HCT116 (cell line): ENCODE measurements at regions not wholly inside any gene's neighbourhood (a gene's known extent, or its start where the extent isn't known, plus 50 kb on each side); places are given as distances from the start of the nearest gene placed in this dataset.

Source experiments
- ATAC-seq: fragments of 200-7000 bp; cut with Tn5 transposase; 2 replicates; pipeline ENCODE4 v1.9.1; 2020; ENCODE audit warnings: mild to moderate bottlenecking, moderate library complexity
- BruUV-seq: library from RNA; stranded (reverse); fragments of 400-500 nt; replicated peaks from 2 replicates; lab custom pipeline; 2021; lab: Mats Ljungman, UMichigan
- CTCF ChIA-PET: fragments of 300-600 bp; sonication (Branson Sonifier 250); formaldehyde crosslinking; loops from one replicate; lab custom pipeline; 2021; ENCODE audit warnings: antibody characterized with exemption; lab: Charles Lee
- POLR2A ChIA-PET: fragments of 300-600, 350-600 bp; sonication (Branson Sonifier 250); formaldehyde crosslinking; loops from one replicate; lab custom pipeline; 2021; ENCODE audit warnings: antibody characterized with exemption; lab: Charles Lee
- RAD21 ChIA-PET, 2 experiments: fragments of 300-600 bp; sonication (Branson Sonifier 250); formaldehyde crosslinking; loops; one replicate each; lab custom pipeline; 2023; ENCODE audit warnings: low total read pairs in 2 of 2; ENCODE audit not compliant: uncharacterized antibody in 2 of 2, unreplicated experiment in 2 of 2, low non-redundant PET in 1 of 2; lab: Charles Lee
- DNase-seq: peaks from one replicate; pipeline ENCODE4 v3.0.0-alpha.2; 2010; ENCODE audit warnings: low read depth, low spot score
- H2AFZ ChIP-seq: fragments of 200-600 bp; shearing (Covaris generic), sonication (generic); 2 replicates; pipeline ENCODE4 v1.6.1; 2017; ENCODE audit warnings: low read depth, mixed run types, mixed read lengths, antibody characterized with exemption, low read length; ENCODE audit not compliant: poor library complexity, severe bottlenecking
- H3K27ac ChIP-seq: 2 replicates; pipeline ENCODE4 v1.5.1; 2012; ENCODE audit warnings: low read depth, low read length
- H3K27me3 ChIP-seq: fragments of 200-600 bp; sonication (generic); 2 replicates; pipeline ENCODE4 v1.6.1; 2016; ENCODE audit warnings: mixed run types, low read length, mixed read lengths; ENCODE audit not compliant: insufficient read depth
- H3K36me3 ChIP-seq, 2 experiments: fragments of 200-500 bp in 1 of 2; fragments of 200-600 bp in 1 of 2; sonication (Bioruptor generic) in 1 of 2; sonication (generic) in 1 of 2; 2 replicates each; pipeline versions ENCODE4 v1.5.1 to v1.6.1; 2014 to 2016; ENCODE audit warnings: low read length in 2 of 2, inconsistent platforms in 1 of 2, mixed read lengths in 1 of 2, mixed run types in 1 of 2; ENCODE audit not compliant: insufficient read depth in 2 of 2, control insufficient read depth in 1 of 2
- H3K4me1 ChIP-seq, 2 experiments: fragments of 200-600 bp in 1 of 2; sonication (generic) in 1 of 2; 2 replicates each; pipeline versions ENCODE4 v1.5.1 to v1.6.1; 2012 to 2017; ENCODE audit warnings: low read length in 2 of 2, inconsistent platforms in 1 of 2, mild to moderate bottlenecking in 1 of 2, mixed read lengths in 1 of 2, mixed run types in 1 of 2, moderate library complexity in 1 of 2; ENCODE audit not compliant: insufficient read depth in 2 of 2, control insufficient read depth in 1 of 2
- H3K4me2 ChIP-seq: fragments of 200-600 bp; sonication (generic); 2 replicates; pipeline ENCODE4 v1.6.1; 2017; ENCODE audit warnings: mixed run types, low read length, mixed read lengths
- H3K4me3 ChIP-seq, 2 experiments: fragments of 200-600 bp in 1 of 2; sonication (generic) in 1 of 2; replicated peaks in 1 of 2; 2 replicates each; pipeline ENCODE4 v1.5.1; 2011 to 2016; ENCODE audit warnings: low read length in 2 of 2, control low read depth in 1 of 2, low read depth in 1 of 2, mild to moderate bottlenecking in 1 of 2, mixed read lengths in 1 of 2, mixed run types in 1 of 2
- H3K79me2 ChIP-seq: fragments of 200-600 bp; sonication (generic); 2 replicates; pipeline ENCODE4 v1.6.1; 2017; ENCODE audit warnings: mild to moderate bottlenecking, mixed run types, low read length, moderate library complexity, mixed read lengths; ENCODE audit not compliant: insufficient read depth
- H3K9ac ChIP-seq: fragments of 200-600 bp; sonication (generic); 2 replicates; pipeline ENCODE4 v1.6.1; 2016; ENCODE audit warnings: low read length, mixed read lengths
- H3K9me2 ChIP-seq: fragments of 200-600 bp; sonication (generic), shearing (Covaris generic); 2 replicates; pipeline ENCODE4 v1.6.1; 2017; ENCODE audit warnings: mixed run types, mild to moderate bottlenecking, moderate library complexity; ENCODE audit not compliant: insufficient read depth
- H3K9me3 ChIP-seq, 2 experiments: fragments of 200-500 bp in 1 of 2; fragments of 200-600 bp in 1 of 2; sonication (Bioruptor generic) in 1 of 2; sonication (generic) in 1 of 2; 2 replicates each; pipeline ENCODE4 v1.6.1; 2014 to 2017; ENCODE audit warnings: low read length in 2 of 2, mixed read lengths in 2 of 2, inconsistent platforms in 1 of 2, low read depth in 1 of 2, mild to moderate bottlenecking in 1 of 2, mixed run types in 1 of 2, moderate library complexity in 1 of 2; ENCODE audit not compliant: control insufficient read depth in 1 of 2, insufficient read depth in 1 of 2
- H4K20me1 ChIP-seq: fragments of 200-600 bp; sonication (generic), shearing (Covaris generic); 2 replicates; pipeline ENCODE4 v1.6.1; 2017; ENCODE audit warnings: mixed run types, mild to moderate bottlenecking, moderate library complexity; ENCODE audit not compliant: insufficient read depth
- CBX3 ChIP-seq: IDR thresholded peaks from 2 replicates; pipeline ENCODE4 v1.6.1; 2012; ENCODE audit warnings: low read depth
- CEBPB ChIP-seq: IDR thresholded peaks from 2 replicates; pipeline ENCODE4 v1.6.1; 2012; ENCODE audit warnings: low read depth
- EGR1 ChIP-seq: IDR thresholded peaks from 2 replicates; pipeline ENCODE4 v1.6.1; 2012; ENCODE audit warnings: low read depth
- JUND ChIP-seq: IDR thresholded peaks from 2 replicates; pipeline ENCODE4 v1.6.1; 2012
- POLR2A ChIP-seq: IDR thresholded peaks from 2 replicates; pipeline ENCODE4 v1.7.0; 2011; ENCODE audit warnings: borderline replicate concordance; ENCODE audit not compliant: insufficient read depth, insufficient read length; ENCODE audit errors: extremely low read depth
- RAD21 ChIP-seq: IDR thresholded peaks from 2 replicates; pipeline ENCODE4 v1.6.1; 2012; ENCODE audit warnings: low read depth, mild to moderate bottlenecking
- SRF ChIP-seq: IDR thresholded peaks from 2 replicates; pipeline ENCODE4 v1.6.1; 2012; ENCODE audit warnings: low read depth
- YY1 ChIP-seq: IDR thresholded peaks from 2 replicates; pipeline ENCODE4 v1.6.1; 2011; ENCODE audit warnings: low read length, low read depth, moderate library complexity, mild to moderate bottlenecking; ENCODE audit not compliant: insufficient replicate concordance; ENCODE audit errors: extremely low read depth
- ZFX ChIP-seq: fragments of 450-650 bp; IDR thresholded peaks from 2 replicates; pipeline ENCODE4 v1.6.1; 2017
- intact Hi-C: fragments of 100-400 bp; cut with micrococcal nuclease; formaldehyde crosslinking; loops from 2 replicates; pipeline ENCODE4 v1.10.0; 2022
- TF ChIP-seq, protein P1 (sequence below): IDR thresholded peaks from 2 replicates; pipeline ENCODE4 v1.6.1; 2012
- TF ChIP-seq, protein P2 (sequence below): IDR thresholded peaks from 2 replicates; pipeline ENCODE4 v1.6.1; 2011; ENCODE audit warnings: mild to moderate bottlenecking, low read length, moderate library complexity; ENCODE audit not compliant: insufficient replicate concordance; ENCODE audit errors: extremely low read depth

DNA sequence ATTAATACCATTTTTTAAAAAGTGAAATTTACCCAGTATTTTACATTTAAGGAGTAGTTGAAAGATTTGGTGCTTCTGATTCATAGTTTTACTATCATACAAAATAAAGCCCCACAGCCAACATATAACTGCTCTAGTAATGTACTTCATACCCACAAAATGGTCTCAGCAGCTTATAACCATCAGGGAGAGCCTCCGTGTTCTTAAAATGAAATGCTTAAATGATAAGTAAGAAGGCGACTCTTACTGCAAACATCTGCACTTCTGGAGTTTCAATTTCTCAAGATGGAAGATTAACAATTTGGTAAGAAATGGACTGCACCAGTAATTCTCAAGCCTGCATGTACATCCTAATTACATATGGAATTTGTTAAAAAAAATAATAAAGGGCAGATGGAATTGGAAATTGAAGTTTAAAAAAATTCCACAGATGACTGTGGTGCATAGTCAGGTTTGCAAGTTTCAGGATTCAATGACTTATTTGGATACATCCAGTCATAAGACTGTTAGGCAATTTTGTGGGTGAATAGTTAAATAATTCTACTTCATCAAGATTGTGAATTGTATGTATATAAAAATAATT lies 461.0 kb downstream of the KIF20B start:
- TF ChIP-seq CEBPB (no peak), EGR1 (no peak), YY1 (no peak), POLR2A (no peak), JUND (no peak), ZFX (no peak), CBX3 (no peak), RAD21 (no peak), SRF (no peak)
- TF ChIP-seq, protein P1, sequence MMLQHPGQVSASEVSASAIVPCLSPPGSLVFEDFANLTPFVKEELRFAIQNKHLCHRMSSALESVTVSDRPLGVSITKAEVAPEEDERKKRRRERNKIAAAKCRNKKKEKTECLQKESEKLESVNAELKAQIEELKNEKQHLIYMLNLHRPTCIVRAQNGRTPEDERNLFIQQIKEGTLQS = no peak
- TF ChIP-seq, protein P2, sequence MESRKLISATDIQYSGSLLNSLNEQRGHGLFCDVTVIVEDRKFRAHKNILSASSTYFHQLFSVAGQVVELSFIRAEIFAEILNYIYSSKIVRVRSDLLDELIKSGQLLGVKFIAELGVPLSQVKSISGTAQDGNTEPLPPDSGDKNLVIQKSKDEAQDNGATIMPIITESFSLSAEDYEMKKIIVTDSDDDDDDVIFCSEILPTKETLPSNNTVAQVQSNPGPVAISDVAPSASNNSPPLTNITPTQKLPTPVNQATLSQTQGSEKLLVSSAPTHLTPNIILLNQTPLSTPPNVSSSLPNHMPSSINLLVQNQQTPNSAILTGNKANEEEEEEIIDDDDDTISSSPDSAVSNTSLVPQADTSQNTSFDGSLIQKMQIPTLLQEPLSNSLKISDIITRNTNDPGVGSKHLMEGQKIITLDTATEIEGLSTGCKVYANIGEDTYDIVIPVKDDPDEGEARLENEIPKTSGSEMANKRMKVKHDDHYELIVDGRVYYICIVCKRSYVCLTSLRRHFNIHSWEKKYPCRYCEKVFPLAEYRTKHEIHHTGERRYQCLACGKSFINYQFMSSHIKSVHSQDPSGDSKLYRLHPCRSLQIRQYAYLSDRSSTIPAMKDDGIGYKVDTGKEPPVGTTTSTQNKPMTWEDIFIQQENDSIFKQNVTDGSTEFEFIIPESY = no peak
- no peak for DNase-seq
- no peak overlapping the region for H3K27ac ChIP-seq
- no peak overlapping the region for H3K4me3 ChIP-seq
- no TSS peak for BruUV-seq
- ChIA-PET RAD21 (no interaction called here), CTCF (interaction anchor here (1.0 kb wide), 1 partner anchor 14 kb away, joined by 3 read pairs; no protein-coding TSS in a partner anchor), POLR2A (no interaction called here)
- H4K20me1 ChIP-seq = no peaks in the 10 kb centered on the region
- H2AFZ ChIP-seq = no peak overlapping the region
- H3K27me3 ChIP-seq = no peaks in the 10 kb centered on the region
- H3K79me2 ChIP-seq = no peaks in the 10 kb centered on the region
- no peaks in the 10 kb centered on the region for H3K9me2 ChIP-seq
- intact Hi-C loops = no loop called here
- no peaks in the 10 kb centered on the region for H3K36me3 ChIP-seq
- peaks cover 0 to 4% of the 10 kb centered on the region in 2 experiments; a peak in 1 of 4 replicates for H3K9me3 ChIP-seq
- no peaks in the 10 kb centered on the region for H3K4me1 ChIP-seq
- no peak overlapping the region for H3K4me2 ChIP-seq
- H3K9ac ChIP-seq = no peak overlapping the region
- no peak for ATAC-seq
